Subcutaneous abdominal adipose tissue (tissue), 5 donors: ENCODE measurements at regions not wholly inside any gene's neighbourhood (a gene's known extent, or its start where the extent isn't known, plus 50 kb on each side); places are given as distances from the start of the nearest gene placed in this dataset.

ENCODE experiments used
- H3K27ac ChIP-seq: one replicate; pipeline ENCODE4 v1.7.0; 2013; ENCODE audit warnings: low read depth, mild to moderate bottlenecking, inconsistent platforms, low read length, moderate library complexity
- H3K27me3 ChIP-seq, 5 donors: one replicate each; pipeline ENCODE4 v1.7.0; 2013; ENCODE audit warnings: low read length in 5 of 5, inconsistent platforms in 1 of 5; ENCODE audit not compliant: control insufficient read depth in 5 of 5, insufficient read depth in 4 of 5
- H3K36me3 ChIP-seq, 5 donors: one replicate each; pipeline ENCODE4 v1.7.0; 2013; ENCODE audit warnings: low read length in 5 of 5; ENCODE audit not compliant: control insufficient read depth in 5 of 5, insufficient read depth in 5 of 5
- H3K4me1 ChIP-seq, 5 donors: one replicate each; pipeline ENCODE4 v1.7.0; 2013; ENCODE audit warnings: low read length in 5 of 5, mild to moderate bottlenecking in 3 of 5, moderate library complexity in 1 of 5; ENCODE audit not compliant: control insufficient read depth in 5 of 5, insufficient read depth in 5 of 5
- H3K4me3 ChIP-seq, 5 donors: one replicate each; pipeline ENCODE4 v1.7.0; 2013; ENCODE audit warnings: low read length in 5 of 5, low read depth in 1 of 5
- H3K9ac ChIP-seq, 5 donors: one replicate each; pipeline ENCODE4 v1.7.0; 2013; ENCODE audit warnings: low read length in 5 of 5, mild to moderate bottlenecking in 4 of 5, moderate library complexity in 3 of 5
- H3K9me3 ChIP-seq, 5 donors: one replicate each; pipeline ENCODE4 v1.7.0; 2013; ENCODE audit warnings: low read length in 5 of 5; ENCODE audit not compliant: control insufficient read depth in 5 of 5
- donor health status: healthy.
- donor health status: healthy.
- donor health status: healthy.
- donor health status: healthy.
- donor health status: healthy.

DNA sequence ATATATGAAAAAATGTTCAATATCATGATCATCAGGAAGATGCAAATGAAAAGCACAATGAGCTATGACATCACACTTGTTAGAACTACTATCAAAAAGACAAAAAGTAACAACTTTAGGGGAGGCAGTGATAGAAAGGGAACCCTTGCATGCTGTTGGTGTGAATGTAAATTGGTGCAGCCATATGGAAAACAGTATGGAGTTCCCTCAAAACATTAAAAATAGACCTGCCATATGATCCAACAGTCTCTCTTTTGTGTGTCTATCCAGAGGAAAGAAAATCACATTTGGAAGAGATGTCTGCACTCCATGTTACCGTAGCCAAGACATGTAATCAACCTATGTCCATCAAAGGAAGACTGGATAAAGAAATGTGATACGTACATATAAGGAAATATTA lies 92.3 kb upstream of the ALKAL2 start:
- peaks cover 0 to 10% (median 5%) of the 10 kb centered on the region in 5 donors for H3K4me1 ChIP-seq
- no peak overlapping the region for H3K9ac ChIP-seq
- H3K9me3 ChIP-seq: peaks cover 0 to 4% (median 0%) of the 10 kb centered on the region in 5 donors
- no peaks in the 10 kb centered on the region for H3K36me3 ChIP-seq
- no peak overlapping the region for H3K4me3 ChIP-seq
- no peak overlapping the region for H3K27ac ChIP-seq
- H3K27me3 ChIP-seq: no peaks in the 10 kb centered on the region

DNA sequence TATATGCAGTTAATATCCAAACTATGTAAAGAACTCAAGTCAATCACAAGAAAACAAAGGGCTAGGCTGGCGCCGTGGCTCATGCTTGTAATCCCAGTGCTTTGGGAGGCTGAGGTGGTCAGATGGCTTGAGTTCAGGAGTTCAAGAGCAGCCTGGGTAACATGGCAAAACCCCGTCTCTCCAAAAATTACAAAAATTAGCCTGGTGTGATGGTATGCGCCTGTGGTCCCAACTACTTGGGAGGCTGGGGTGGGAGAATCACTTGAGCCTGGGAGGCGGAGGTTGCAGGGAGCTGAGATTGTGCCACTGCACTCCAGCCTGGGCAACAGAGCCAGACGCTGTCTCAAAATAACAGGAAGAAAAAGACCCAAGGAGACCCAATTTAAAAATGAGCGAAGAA lies 91.9 kb upstream of the ALKAL2 start:
- no peaks in the 10 kb centered on the region for H3K36me3 ChIP-seq
- no peak overlapping the region for H3K4me3 ChIP-seq
- no peak overlapping the region for H3K27ac ChIP-seq
- H3K27me3 ChIP-seq: no peaks in the 10 kb centered on the region
- H3K4me1 ChIP-seq: peaks cover 0 to 14% (median 5%) of the 10 kb centered on the region in 5 donors
- H3K9ac ChIP-seq: no peak overlapping the region
- H3K9me3 ChIP-seq: peaks cover 0 to 4% (median 0%) of the 10 kb centered on the region in 5 donors

DNA sequence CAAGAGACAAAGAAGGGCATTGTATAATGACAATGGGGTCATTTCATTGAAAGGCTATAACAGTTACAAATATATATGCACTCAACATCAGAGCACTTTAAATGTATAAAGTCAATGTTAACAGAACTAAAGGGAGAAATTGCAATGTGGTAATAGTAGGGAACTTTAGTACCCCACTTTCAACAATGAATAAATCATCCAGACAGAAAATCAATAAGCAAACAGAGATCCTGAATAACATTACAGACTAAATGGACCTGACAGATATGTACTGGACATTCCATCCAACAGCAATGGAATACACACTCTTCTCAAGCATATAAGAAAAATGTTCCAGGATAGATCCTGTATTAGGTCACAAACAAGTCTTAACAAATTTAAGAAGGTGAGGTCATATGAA lies 90.5 kb upstream of the ALKAL2 start:
- Histone ChIP-seq H3K4me3 (no peak overlapping the region), H3K27ac (no peak overlapping the region), H3K9ac (no peak overlapping the region), H3K9me3 (peaks cover 0 to 4% (median 0%) of the 10 kb centered on the region in 5 donors), H3K36me3 (no peaks in the 10 kb centered on the region), H3K4me1 (peaks cover 0 to 14% (median 5%) of the 10 kb centered on the region in 5 donors), H3K27me3 (no peaks in the 10 kb centered on the region)

DNA sequence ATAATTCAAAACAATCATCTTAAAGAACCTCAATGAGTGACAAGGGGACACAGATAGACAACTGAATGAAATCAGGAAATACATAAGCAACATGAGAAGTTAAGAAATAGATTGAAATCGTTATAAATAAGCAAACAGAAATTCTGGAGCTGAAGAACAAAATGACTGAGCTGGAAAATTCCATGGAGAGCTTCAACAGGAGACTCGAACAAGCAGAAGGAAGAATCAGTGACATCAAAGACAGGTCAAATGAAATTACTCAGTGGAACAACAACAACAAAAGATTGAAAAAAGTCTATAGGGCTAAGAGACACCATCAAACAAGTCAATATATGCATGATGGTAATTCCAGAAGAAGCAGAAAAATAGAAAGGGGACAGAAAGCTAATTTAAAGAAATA lies 89.5 kb upstream of the ALKAL2 start:
- Histone ChIP-seq H3K27ac (no peak overlapping the region), H3K27me3 (no peaks in the 10 kb centered on the region), H3K9ac (no peak overlapping the region), H3K9me3 (peaks cover 0 to 4% (median 0%) of the 10 kb centered on the region in 5 donors), H3K4me3 (no peak overlapping the region), H3K4me1 (peaks cover 0 to 14% (median 5%) of the 10 kb centered on the region in 5 donors), H3K36me3 (no peaks in the 10 kb centered on the region)

DNA sequence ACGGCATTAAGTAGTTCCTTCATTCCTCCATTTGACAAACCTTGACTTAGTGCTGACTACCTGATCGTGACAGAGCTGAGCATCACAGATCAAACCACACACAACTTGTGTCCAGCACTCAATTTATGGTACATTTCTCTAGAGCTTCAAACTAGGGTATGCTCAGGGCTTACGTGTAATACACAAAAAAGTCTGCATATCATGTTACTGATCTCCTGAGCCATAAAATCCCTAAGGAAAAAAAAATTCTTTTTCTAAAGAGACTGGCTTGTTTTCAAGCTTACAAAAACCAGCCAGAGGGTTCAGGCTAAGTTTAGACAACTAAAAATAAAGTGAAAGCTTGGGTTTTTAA lies 88.0 kb upstream of the ALKAL2 start:
- peaks cover 0 to 7% (median 0%) of the 10 kb centered on the region in 5 donors for H3K9me3 ChIP-seq
- no peak overlapping the region for H3K9ac ChIP-seq
- no peak overlapping the region for H3K4me3 ChIP-seq
- H3K36me3 ChIP-seq: no peaks in the 10 kb centered on the region
- H3K4me1 ChIP-seq: peaks cover 0 to 14% (median 5%) of the 10 kb centered on the region in 5 donors
- no peaks in the 10 kb centered on the region for H3K27me3 ChIP-seq
- no peak overlapping the region for H3K27ac ChIP-seq

DNA sequence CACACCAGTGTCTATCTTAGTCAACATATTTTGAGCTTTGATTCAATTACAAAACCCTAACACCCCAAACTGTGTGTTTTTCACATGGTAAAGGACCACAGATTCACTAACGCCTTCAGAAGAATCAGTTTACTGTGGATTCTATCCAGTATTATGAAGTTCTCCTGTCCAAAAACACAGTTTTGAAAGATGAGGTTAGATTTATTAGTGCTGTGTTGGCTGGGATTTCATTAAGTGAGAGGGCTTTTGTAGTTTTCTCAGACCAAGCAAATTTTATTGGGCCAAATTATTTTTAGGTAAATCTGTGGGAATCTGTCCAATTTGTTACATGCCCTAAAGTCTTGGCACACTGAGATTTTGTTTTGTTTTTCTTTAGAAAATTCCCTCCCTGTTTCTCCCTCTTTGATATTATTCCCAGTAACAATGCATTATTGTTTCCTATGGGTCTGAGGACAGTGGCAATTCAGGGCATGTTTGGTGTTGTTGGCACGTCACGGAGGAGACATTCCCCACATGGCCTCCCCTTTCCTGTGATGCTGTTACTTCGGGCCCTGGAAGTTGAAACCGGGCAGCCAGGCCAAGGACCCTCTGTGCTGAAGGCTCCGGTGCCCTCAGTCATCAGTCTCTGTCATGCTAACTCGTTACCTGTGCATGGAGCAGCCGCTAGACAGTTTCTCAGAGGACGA lies 87.5 kb upstream of the ALKAL2 start:
- Histone ChIP-seq H3K9ac (no peak overlapping the region), H3K36me3 (no peaks in the 10 kb centered on the region), H3K4me1 (peaks cover 0 to 14% (median 5%) of the 10 kb centered on the region in 5 donors), H3K27me3 (no peaks in the 10 kb centered on the region), H3K27ac (no peak overlapping the region), H3K9me3 (peaks cover 0 to 10% (median 0%) of the 10 kb centered on the region in 5 donors), H3K4me3 (no peak overlapping the region)

DNA sequence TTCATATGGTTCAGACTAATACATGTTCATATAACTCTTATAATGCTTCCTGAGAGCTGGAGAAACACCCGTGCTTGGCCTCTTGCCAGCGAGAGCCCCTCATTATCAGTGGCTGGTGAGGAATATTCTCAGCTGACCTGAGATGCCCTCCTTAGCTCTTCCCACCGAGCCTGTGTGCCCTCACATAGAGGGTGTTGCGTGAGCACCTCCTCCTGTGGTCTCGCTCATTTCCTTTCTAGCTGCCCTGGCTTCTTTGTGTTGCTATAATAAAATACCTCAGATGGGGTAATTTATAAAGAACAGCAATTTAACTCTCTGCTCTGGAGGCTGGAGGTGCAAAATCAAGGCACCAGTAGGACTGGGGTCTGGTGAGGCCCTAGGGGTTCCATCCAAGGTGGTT lies 80.5 kb upstream of the ALKAL2 start:
- H3K27me3 ChIP-seq: peaks cover 0 to 3% (median 0%) of the 10 kb centered on the region in 5 donors
- H3K9me3 ChIP-seq: peaks cover 0 to 7% (median 0%) of the 10 kb centered on the region in 5 donors
- H3K4me1 ChIP-seq: peaks cover 0 to 3% (median 0%) of the 10 kb centered on the region in 5 donors
- H3K4me3 ChIP-seq: no peak overlapping the region
- H3K36me3 ChIP-seq: no peaks in the 10 kb centered on the region
- H3K27ac ChIP-seq: no peak overlapping the region
- H3K9ac ChIP-seq: no peak overlapping the region

DNA sequence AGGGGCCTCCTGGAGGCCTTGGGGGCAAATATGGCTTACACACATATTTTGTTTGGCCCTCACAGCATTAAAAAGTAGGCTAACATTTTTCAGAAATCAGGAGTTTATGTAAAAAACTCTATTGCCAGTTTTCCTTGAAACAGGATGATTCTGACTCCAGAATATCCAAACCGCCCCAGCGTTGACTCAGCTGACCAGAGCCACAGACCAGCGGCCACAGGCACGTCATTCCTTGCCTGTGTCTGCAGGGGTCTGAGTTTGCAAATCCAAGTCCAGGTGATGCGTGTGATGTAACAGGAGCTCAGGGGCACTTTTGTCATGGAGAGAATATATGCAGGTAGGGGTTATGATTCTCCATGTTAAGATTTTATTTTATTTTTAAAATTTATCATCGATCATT lies 79.4 kb upstream of the ALKAL2 start:
- peaks cover 0 to 6% (median 3%) of the 10 kb centered on the region in 5 donors for H3K4me1 ChIP-seq
- peaks cover 0 to 12% (median 4%) of the 10 kb centered on the region in 5 donors for H3K9me3 ChIP-seq
- no peaks in the 10 kb centered on the region for H3K36me3 ChIP-seq
- H3K27ac ChIP-seq: no peak overlapping the region
- H3K27me3 ChIP-seq: peaks cover 0 to 3% (median 0%) of the 10 kb centered on the region in 5 donors
- no peak overlapping the region for H3K9ac ChIP-seq
- no peak overlapping the region for H3K4me3 ChIP-seq

DNA sequence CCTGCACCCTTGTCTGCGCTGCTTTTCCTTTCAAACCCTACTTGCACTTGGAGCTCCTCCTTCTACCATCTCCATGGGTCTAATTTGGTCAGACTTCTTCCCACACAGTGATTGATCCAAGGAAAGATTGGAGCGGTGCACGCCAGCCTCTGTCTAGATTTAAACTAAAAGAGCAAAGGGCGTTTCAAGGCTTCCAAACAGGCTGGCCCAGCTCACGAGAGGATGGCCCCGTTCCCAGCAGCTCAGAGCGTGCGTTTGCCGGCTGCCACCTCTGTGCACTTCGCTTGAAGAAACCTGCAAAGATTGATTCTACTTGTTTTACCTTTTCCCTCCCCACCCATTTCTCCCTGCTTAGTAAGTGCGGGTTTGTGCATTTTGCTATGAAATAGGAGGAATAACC lies 78.8 kb upstream of the ALKAL2 start:
- Histone ChIP-seq H3K27ac (no peak overlapping the region), H3K27me3 (peaks cover 0 to 3% (median 0%) of the 10 kb centered on the region in 5 donors)

DNA sequence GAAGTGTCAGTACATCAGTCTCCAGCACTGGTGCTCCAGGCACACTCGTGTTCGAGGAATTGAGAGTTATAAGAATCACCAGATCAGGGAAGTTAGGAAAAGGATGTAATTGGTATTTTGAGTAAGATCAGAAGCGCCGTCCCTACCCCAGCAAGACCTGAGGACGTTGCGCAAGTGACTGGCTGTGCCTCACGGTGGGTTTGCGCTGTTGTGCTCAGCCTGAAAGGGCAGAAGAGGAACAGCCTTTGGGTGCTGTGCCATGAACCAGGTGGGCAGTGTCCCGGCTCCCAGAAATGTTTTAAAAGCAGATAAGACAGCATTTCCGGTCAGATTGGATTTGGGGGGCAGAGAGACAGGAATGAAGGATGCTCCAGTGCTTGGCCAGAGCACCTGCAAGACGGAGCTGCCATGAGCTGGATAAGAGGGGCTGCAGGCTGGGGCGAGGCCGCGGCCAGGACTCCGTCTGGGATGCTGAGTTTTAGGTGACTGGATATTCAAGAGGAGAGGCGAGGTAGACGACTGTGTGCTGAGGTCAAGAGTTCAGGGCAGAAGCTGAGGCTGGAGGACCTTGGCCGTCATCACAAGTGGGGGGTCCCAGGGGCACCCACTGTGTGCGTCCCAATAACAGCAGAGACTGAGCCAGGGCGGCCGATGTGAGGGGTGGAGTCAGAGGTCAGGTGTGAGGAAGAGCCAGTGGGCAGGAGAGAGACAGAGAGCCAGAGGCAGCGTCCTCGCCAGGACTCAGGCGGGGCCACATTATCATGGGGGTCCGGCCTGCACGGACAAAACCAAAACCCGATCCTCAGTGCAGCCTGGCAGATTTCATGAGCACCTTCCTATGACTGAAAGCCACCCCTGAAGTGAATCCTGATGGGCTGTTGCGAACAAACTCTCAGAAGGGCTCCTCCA lies 77.7 kb upstream of the ALKAL2 start:
- H3K9me3 ChIP-seq: peaks cover 0 to 9% (median 0%) of the 10 kb centered on the region in 5 donors
- H3K27me3 ChIP-seq: peaks cover 0 to 3% (median 0%) of the 10 kb centered on the region in 5 donors
- H3K36me3 ChIP-seq: no peaks in the 10 kb centered on the region
- H3K9ac ChIP-seq: no peak overlapping the region
- H3K27ac ChIP-seq: no peak overlapping the region
- H3K4me1 ChIP-seq: peaks cover 0 to 14% (median 3%) of the 10 kb centered on the region in 5 donors
- H3K4me3 ChIP-seq: no peak overlapping the region

More for the DNA sequence above, 78.8 kb upstream of the ALKAL2 start:
- Histone ChIP-seq H3K4me3 (no peak overlapping the region), H3K9me3 (peaks cover 0 to 15% (median 4%) of the 10 kb centered on the region in 5 donors), H3K9ac (no peak overlapping the region), H3K36me3 (no peaks in the 10 kb centered on the region), H3K4me1 (peaks cover 0 to 12% (median 3%) of the 10 kb centered on the region in 5 donors)
